Body of pancreas (tissue), 4 donors: ENCODE measurements at regions not wholly inside any gene's neighbourhood (a gene's known extent, or its start where the extent isn't known, plus 50 kb on each side); places are given as distances from the start of the nearest gene placed in this dataset.

ENCODE experiments used
- ATAC-seq: fragments of 150-250 bp; one replicate; pipeline ENCODE4 v1.9.1; 2016
- DNase-seq, 4 donors: peaks; one replicate each; pipeline ENCODE4 v3.0.0-alpha.2; 2019
- H3K27ac ChIP-seq, 4 donors: fragments of 200-600 bp; sonication (generic); 1 replicate in 3 of 4; 2 replicates in 1 of 4; pipeline versions ENCODE4 v1.5.1 to v1.6.1; 2016 to 2019; ENCODE audit warnings: mild to moderate bottlenecking in 1 of 4, mixed read lengths in 1 of 4, moderate library complexity in 1 of 4
- H3K27me3 ChIP-seq, 2 donors: fragments of 200-600 bp; sonication (generic); one replicate each; pipeline ENCODE4 v1.6.0; 2016; ENCODE audit warnings: mild to moderate bottlenecking in 1 of 2
- H3K36me3 ChIP-seq, 2 donors: fragments of 200-600 bp; sonication (generic); replicated peaks in 1 of 2; 2 replicates each; pipeline ENCODE4 v1.5.1; 2016; ENCODE audit warnings: low read depth in 2 of 2; ENCODE audit not compliant: insufficient read depth in 1 of 2
- H3K4me1 ChIP-seq: fragments of 200-600 bp; sonication (generic); one replicate; pipeline ENCODE4 v1.6.0; 2016
- H3K4me3 ChIP-seq, 2 donors: fragments of 200-600 bp; sonication (generic); 1 replicate in 1 of 2; 2 replicates in 1 of 2; pipeline ENCODE4 v1.5.1; 2016 to 2019
- H3K9me3 ChIP-seq, 3 donors: fragments of 200-600 bp; sonication (generic); 1 replicate in 2 of 3; 2 replicates in 1 of 3; pipeline ENCODE4 v1.5.1; 2016
- POLR2A ChIP-seq, 3 donors: fragments of 450-650 bp; IDR thresholded peaks; one replicate each; pipeline ENCODE4 v1.6.1; 2016; ENCODE audit warnings: antibody characterized with exemption in 3 of 3, mild to moderate bottlenecking in 2 of 3
- WGBS, 2 donors: methylation state at CpG; one replicate each; pipeline ENCODE4 v1.1.5; 2017; 5-methylcytosine and 5-hydroxymethylcytosine counted together
- intact Hi-C: fragments of 100-400 bp; cut with DNase I; formaldehyde crosslinking; loops from one replicate; pipeline ENCODE4 v1.15.1; 2023
- TF ChIP-seq, protein P1 (sequence below), 7 experiments: fragments of 450-650 bp in 4 of 7; fragments of 200-600 bp in 3 of 7; sonication (generic) in 3 of 7; IDR thresholded peaks; one replicate each; pipeline ENCODE4 v1.5.1; 2016 to 2019; ENCODE audit warnings: antibody characterized with exemption in 7 of 7

DNA sequence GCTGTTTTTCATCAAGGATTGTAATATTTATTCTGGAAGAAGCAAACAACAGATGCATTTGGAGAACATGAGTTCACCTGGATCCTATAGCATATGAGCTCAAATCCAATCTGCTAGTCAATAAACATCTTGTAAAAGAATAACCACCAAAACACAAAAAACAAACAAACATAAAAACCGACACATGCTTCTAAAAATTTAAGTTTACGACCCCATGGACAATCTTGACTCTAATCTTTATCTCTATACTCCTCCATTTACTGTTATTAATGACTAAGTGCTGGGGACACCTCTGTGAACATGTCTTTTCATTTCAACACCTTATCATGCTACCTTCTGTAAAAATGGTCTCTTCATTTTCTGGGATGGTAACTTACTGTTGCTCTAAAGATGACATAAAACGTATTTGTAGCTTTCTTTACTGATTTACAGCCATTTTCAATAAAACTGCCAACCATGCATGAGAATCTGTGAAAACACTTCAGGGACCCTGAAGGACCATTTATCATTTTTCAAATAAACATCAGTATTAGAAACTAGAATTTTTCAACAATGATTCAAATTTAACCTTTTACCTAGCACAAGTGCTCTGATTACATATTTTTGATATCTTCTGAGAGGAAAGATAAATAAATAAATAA lies 123.8 kb upstream of the SOX5 start:
- Histone ChIP-seq H3K27ac (no peak overlapping the region), H3K27me3 (peaks cover 0 to 6% of the 10 kb centered on the region in 2 donors), H3K4me1 (no peaks in the 10 kb centered on the region), H3K9me3 (no peaks in the 10 kb centered on the region), H3K4me3 (no peak overlapping the region), H3K36me3 (no peaks in the 10 kb centered on the region)
- WGBS, 2 donors = 44 to 49% methylated on average over 3 of the region's 3 CpGs
- no peak for TF ChIP-seq POLR2A (IDR thresholded peaks at IDR 0.05)
- TF ChIP-seq, protein P1, sequence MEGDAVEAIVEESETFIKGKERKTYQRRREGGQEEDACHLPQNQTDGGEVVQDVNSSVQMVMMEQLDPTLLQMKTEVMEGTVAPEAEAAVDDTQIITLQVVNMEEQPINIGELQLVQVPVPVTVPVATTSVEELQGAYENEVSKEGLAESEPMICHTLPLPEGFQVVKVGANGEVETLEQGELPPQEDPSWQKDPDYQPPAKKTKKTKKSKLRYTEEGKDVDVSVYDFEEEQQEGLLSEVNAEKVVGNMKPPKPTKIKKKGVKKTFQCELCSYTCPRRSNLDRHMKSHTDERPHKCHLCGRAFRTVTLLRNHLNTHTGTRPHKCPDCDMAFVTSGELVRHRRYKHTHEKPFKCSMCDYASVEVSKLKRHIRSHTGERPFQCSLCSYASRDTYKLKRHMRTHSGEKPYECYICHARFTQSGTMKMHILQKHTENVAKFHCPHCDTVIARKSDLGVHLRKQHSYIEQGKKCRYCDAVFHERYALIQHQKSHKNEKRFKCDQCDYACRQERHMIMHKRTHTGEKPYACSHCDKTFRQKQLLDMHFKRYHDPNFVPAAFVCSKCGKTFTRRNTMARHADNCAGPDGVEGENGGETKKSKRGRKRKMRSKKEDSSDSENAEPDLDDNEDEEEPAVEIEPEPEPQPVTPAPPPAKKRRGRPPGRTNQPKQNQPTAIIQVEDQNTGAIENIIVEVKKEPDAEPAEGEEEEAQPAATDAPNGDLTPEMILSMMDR (IDR thresholded peaks at IDR 0.05) = no peak
- intact Hi-C loops = no loop called here
- ATAC-seq (no peak), DNase-seq (no peak)

DNA sequence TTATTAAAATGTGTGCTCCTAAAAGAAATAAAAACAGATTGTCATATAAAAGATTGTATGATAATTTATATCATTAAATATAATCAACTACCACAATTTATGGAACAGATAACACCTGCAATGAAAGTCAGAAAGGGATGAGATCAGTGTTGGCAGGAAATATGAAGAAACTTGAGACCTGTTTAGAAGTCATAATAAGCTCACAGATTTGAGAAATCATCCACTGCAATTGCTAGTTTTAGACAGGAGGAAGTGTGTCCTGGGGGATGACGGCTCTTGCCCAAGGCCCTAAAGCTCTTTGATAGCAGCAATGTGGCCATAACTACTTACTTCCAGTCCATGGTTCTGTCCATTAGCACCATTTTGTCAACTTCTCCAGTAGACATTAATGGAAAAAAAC lies 122.8 kb upstream of the SOX5 start:
- no peak for TF ChIP-seq POLR2A (IDR thresholded peaks at IDR 0.05)
- TF ChIP-seq, protein P1 (IDR thresholded peaks at IDR 0.05) = no peak
- 63 to 73% methylated on average over 1 of the region's 1 CpG for WGBS, 2 donors
- ATAC-seq = no peak
- H3K4me3 ChIP-seq = no peak overlapping the region
- H3K4me1 ChIP-seq = no peaks in the 10 kb centered on the region
- DNase-seq = no peak
- H3K27ac ChIP-seq = no peak overlapping the region
- intact Hi-C loops = no loop called here
- H3K9me3 ChIP-seq = no peaks in the 10 kb centered on the region
- H3K27me3 ChIP-seq = peaks cover 0 to 6% of the 10 kb centered on the region in 2 donors
- H3K36me3 ChIP-seq = no peaks in the 10 kb centered on the region

DNA sequence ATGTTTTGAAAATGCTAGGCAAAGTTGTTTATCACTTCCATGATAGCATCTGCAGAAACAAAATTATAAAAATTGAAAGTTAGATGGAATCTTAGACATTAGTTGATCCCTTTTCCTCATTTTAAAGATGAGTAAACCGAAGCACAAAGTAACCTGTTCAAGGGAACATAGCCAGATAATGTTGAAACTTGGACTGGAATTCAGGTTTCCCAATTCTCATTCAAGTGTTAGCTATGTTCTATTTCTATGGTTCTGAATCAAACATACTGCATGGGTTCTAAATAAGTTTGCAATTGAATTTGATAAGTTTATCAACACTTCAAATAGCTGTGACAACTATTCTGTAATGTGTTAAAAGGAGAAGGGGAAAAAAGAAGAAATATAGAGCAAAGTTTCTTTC lies 122.4 kb upstream of the SOX5 start:
- no peak for ATAC-seq
- no peak overlapping the region for H3K27ac ChIP-seq
- no peak for DNase-seq
- WGBS, 2 donors = 65 to 76% methylated on average over 1 of the region's 1 CpG
- no peaks in the 10 kb centered on the region for H3K4me1 ChIP-seq
- TF ChIP-seq POLR2A (IDR thresholded peaks at IDR 0.05) = no peak
- TF ChIP-seq, protein P1 (IDR thresholded peaks at IDR 0.05) = no peak
- no peaks in the 10 kb centered on the region for H3K36me3 ChIP-seq
- no peaks in the 10 kb centered on the region for H3K9me3 ChIP-seq
- H3K4me3 ChIP-seq = no peak overlapping the region
- intact Hi-C loops = no loop called here
- peaks cover 0 to 6% of the 10 kb centered on the region in 2 donors for H3K27me3 ChIP-seq

DNA sequence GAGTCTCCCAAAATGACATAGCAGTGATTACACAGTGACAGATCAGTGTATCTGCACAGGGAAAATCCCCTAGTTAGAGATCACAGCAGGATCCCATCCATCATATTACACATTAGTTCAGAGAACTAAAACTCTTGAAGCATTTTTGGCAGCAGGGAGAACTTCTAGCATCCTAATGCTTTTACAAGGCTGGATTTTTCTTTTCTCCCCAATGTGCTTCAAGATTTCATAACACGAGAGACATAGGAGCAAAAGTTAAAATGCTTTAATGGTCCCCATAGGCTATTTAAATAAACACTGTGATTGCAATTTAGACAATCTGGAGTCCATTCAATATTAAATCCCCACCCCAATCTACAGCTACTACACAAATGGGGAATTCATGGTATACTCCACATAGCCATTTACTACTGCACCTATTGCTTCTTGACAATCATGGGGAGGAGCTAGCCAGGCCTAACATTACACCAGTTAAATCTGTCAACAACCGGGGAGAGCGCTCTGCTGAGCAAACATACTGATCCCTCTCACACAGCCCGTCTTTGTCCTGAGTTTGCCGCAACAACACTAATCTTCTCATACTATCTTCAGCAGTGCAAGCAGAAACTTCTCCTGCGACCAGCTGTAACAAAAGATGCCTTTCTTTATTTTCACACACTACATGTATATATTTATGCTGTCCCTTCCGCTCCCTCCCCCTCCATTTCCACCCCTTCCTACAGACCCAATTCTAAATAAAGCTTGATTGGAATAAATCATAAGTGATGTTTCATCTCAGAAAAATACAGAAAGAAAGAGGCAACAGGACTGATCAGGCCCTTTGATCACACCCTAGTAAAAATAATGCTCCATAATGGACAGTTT lies 120.3 kb upstream of the SOX5 start:
- 34 to 45% methylated on average over 7 of the region's 7 CpGs for WGBS, 2 donors

More for the DNA sequence above, 120.3 kb upstream of the SOX5 start:
- TF ChIP-seq POLR2A (IDR thresholded peaks at IDR 0.05) = no peak
- TF ChIP-seq, protein P1 (IDR thresholded peaks at IDR 0.05) = no peak
- Histone ChIP-seq H3K27me3 (peaks cover 0 to 6% of the 10 kb centered on the region in 2 donors), H3K27ac (no peak overlapping the region), H3K9me3 (no peaks in the 10 kb centered on the region), H3K36me3 (no peaks in the 10 kb centered on the region), H3K4me3 (no peak overlapping the region), H3K4me1 (no peaks in the 10 kb centered on the region)
- DNase-seq = peak in 1 of 4 donors; percentile 7
- intact Hi-C loops = no loop called here
- ATAC-seq = no peak
